ENCODE measurements at regions not wholly inside any gene's neighbourhood (a gene's known extent, or its start where the extent isn't known, plus 50 kb on each side); places are given as distances from the start of the nearest gene placed in this dataset.

GRCh38 chr4:180698550-180699195 lies 1544.5 kb upstream of the TENM3 start:
- no peak for DNase-seq
- no peak for TF ChIP-seq CTCF (IDR thresholded peaks at IDR 0.05)
- intact Hi-C loops (cut with micrococcal nuclease), result no loop called here
- Mint-ChIP-seq H3K27ac (peak overlapping the region in 1 of 7 donors; percentile 19), H3K4me3 (peak overlapping the region in 1 of 2 donors; percentile 52), H3K27me3 (ENCODE audit: low read depth in 3 of 3) (no peaks in the 10 kb centered on the region), H3K9me3 (peaks cover 0 to 8% (median 3%) of the 10 kb centered on the region in 7 donors), H3K36me3 (no peaks in the 10 kb centered on the region), H3K4me1 (no peaks in the 10 kb centered on the region)
- H3K4me1 ChIP-seq (ENCODE audit: control insufficient read depth in 1 of 2, insufficient read depth in 2 of 2, low read length in 2 of 2), result no peaks in the 10 kb centered on the region
- no peak overlapping the region for H3K4me3 ChIP-seq (replicated peaks in 1 of 3; ENCODE audit: low read depth in 2 of 3, low read length in 3 of 3)
- no peaks in the 10 kb centered on the region for H4K20me1 ChIP-seq (ENCODE audit: insufficient read depth, low read length)
- H3K9me3 ChIP-seq (replicated peaks in 1 of 2; ENCODE audit: control insufficient read depth in 1 of 2, insufficient read depth in 1 of 2, low read length in 2 of 2), result peaks cover 0 to 9% of the 10 kb centered on the region in 2 donors
- no peak overlapping the region for H3K9ac ChIP-seq (ENCODE audit: insufficient read depth, low read length, poor library complexity, severe bottlenecking)
- WGBS (ENCODE audit: insufficient coverage), result 82% methylated on average over 5 of the region's 12 CpGs
- H3K79me2 ChIP-seq (ENCODE audit: insufficient read depth, low read length), result no peaks in the 10 kb centered on the region
- no peak overlapping the region for H3K27ac ChIP-seq (ENCODE audit: low read depth in 1 of 2, low read length in 2 of 2)
- no peaks in the 10 kb centered on the region for H3K36me3 ChIP-seq (replicated peaks in 1 of 2; ENCODE audit: control insufficient read depth in 1 of 2, insufficient read depth in 2 of 2, low read length in 2 of 2)
- no peak overlapping the region for H3K4me2 ChIP-seq (replicated peaks; ENCODE audit: extremely low read depth, low read length, poor library complexity, severe bottlenecking)
- no peaks in the 10 kb centered on the region for H3K27me3 ChIP-seq (ENCODE audit: control insufficient read depth in 2 of 2, insufficient read depth in 2 of 2, low read length in 2 of 2)
- H2AFZ ChIP-seq (ENCODE audit: insufficient read depth, low read depth, low read length, poor library complexity, severe bottlenecking), result no peak overlapping the region

- Histone ChIP-seq H3K9me3 (replicated peaks in 1 of 2; ENCODE audit: control insufficient read depth in 1 of 2, insufficient read depth in 1 of 2, low read length in 2 of 2) (peaks cover 0 to 1% of the 10 kb centered on the region in 2 donors), H3K27ac (ENCODE audit: low read depth in 1 of 2, low read length in 2 of 2) (no peak overlapping the region), H4K20me1 (ENCODE audit: insufficient read depth, low read length) (no peaks in the 10 kb centered on the region), H3K4me2 (replicated peaks; ENCODE audit: extremely low read depth, low read length, poor library complexity, severe bottlenecking) (no peak overlapping the region), H3K79me2 (ENCODE audit: insufficient read depth, low read length) (no peaks in the 10 kb centered on the region), H3K9ac (ENCODE audit: insufficient read depth, low read length, poor library complexity, severe bottlenecking) (no peak overlapping the region), H3K27me3 (ENCODE audit: control insufficient read depth in 2 of 2, insufficient read depth in 2 of 2, low read length in 2 of 2) (no peaks in the 10 kb centered on the region), H3K36me3 (replicated peaks in 1 of 2; ENCODE audit: control insufficient read depth in 1 of 2, insufficient read depth in 2 of 2, low read length in 2 of 2) (no peaks in the 10 kb centered on the region), H2AFZ (ENCODE audit: insufficient read depth, low read depth, low read length, poor library complexity, severe bottlenecking) (no peak overlapping the region), H3K4me1 (ENCODE audit: control insufficient read depth in 1 of 2, insufficient read depth in 2 of 2, low read length in 2 of 2) (no peaks in the 10 kb centered on the region), H3K4me3 (replicated peaks in 1 of 3; ENCODE audit: low read depth in 2 of 3, low read length in 3 of 3) (no peak overlapping the region)
- H3K4me1 Mint-ChIP-seq, result no peaks in the 10 kb centered on the region
- H3K27me3 Mint-ChIP-seq (ENCODE audit: low read depth in 3 of 3), result peaks cover 0 to 3% (median 1%) of the 10 kb centered on the region in 3 donors
- no CpG with 5 or more reads among the region's 2 CpGs for WGBS (ENCODE audit: insufficient coverage)
- peaks cover 3 to 12% (median 5%) of the 10 kb centered on the region in 7 donors for H3K9me3 Mint-ChIP-seq
- no peak overlapping the region for H3K4me3 Mint-ChIP-seq
- no peak overlapping the region for H3K27ac Mint-ChIP-seq
- no peak for DNase-seq
- H3K36me3 Mint-ChIP-seq, result no peaks in the 10 kb centered on the region
- intact Hi-C loops (cut with micrococcal nuclease), result no loop called here
- no peak for TF ChIP-seq CTCF (IDR thresholded peaks at IDR 0.05)
These were observed 1536.4 kb upstream of the TENM3 start for GRCh38 chr4:180706766-180707165.

Measured in CD14-positive monocyte (primary cell).